HG03432 (cell line): ENCODE measurements at regions not wholly inside any gene's neighbourhood (a gene's known extent, or its start where the extent isn't known, plus 50 kb on each side); places are given as distances from the start of the nearest gene placed in this dataset.
A peak's percentile ranks its signal among the peaks of the same experiment; 100 is the strongest.
"Not testable (repeated sequence)": the region's sequence is repeated elsewhere in the genome, so short reads cannot be mapped to it uniquely, and the experiment has no call there.

Experiments
- ATAC-seq: cut with Tn5 transposase; IDR thresholded peaks from one replicate; pipeline ENCODE4 v1.9.1; 2021; ENCODE audit warnings: mild to moderate bottlenecking, moderate library complexity; ENCODE audit not compliant: unreplicated experiment

- ATAC-seq = not testable (repeated sequence)
These were observed 201.3 kb downstream of the LIPI start for GRCh38 chr21:14009238-14009981.

- not testable (repeated sequence) for ATAC-seq
These were observed 202.3 kb downstream of the LIPI start for GRCh38 chr21:14008436-14008835.

- ATAC-seq = not testable (repeated sequence)
These were observed 202.7 kb downstream of the LIPI start for GRCh38 chr21:14008006-14008405.

GRCh38 chr21:14006144-14006543 is 204.6 kb downstream of the LIPI start:
- not testable (repeated sequence) for ATAC-seq

GRCh38 chr21:13986996-13987958 is 223.5 kb downstream of the LIPI start:
- ATAC-seq = not testable (repeated sequence)

GRCh38 chr21:13985865-13986863 is 224.6 kb downstream of the LIPI start:
- ATAC-seq = not testable (repeated sequence)

GRCh38 chr21:13985137-13985864 is 225.5 kb downstream of the LIPI start:
- ATAC-seq = not testable (repeated sequence)

GRCh38 chr21:13984728-13985127 is 226.0 kb downstream of the LIPI start:
- ATAC-seq = not testable (repeated sequence)

- not testable (repeated sequence) for ATAC-seq
These were observed 229.3 kb downstream of the LIPI start for GRCh38 chr21:13981176-13982087.

GRCh38 chr21:13980115-13980662 is 230.6 kb downstream of the LIPI start:
- ATAC-seq = peak; percentile 97

- peak; percentile 17 for ATAC-seq
These were observed 231.1 kb downstream of the LIPI start for GRCh38 chr21:13979608-13980007.

- not testable (repeated sequence) for ATAC-seq
These were observed 236.2 kb downstream of the LIPI start for GRCh38 chr21:13974582-13974981.

GRCh38 chr21:13969853-13970252 is 240.9 kb downstream of the LIPI start:
- not testable (repeated sequence) for ATAC-seq

- not testable (repeated sequence) for ATAC-seq
These were observed 241.8 kb downstream of the LIPI start for GRCh38 chr21:13969002-13969401.

- ATAC-seq = not testable (repeated sequence)
These were observed 247.5 kb downstream of the LIPI start for GRCh38 chr21:13963259-13963658.

GRCh38 chr21:13937236-13937635 is 273.5 kb downstream of the LIPI start:
- ATAC-seq = no peak

GRCh38 chr21:13936033-13936937 is 274.5 kb downstream of the LIPI start:
- ATAC-seq = not testable (repeated sequence)
